Lower lobe of right lung (tissue), 2 donors: ENCODE measurements at regions not wholly inside any gene's neighbourhood (a gene's known extent, or its start where the extent isn't known, plus 50 kb on each side); places are given as distances from the start of the nearest gene placed in this dataset.

Experiments
- ATAC-seq, 2 donors: fragments of 200-7000 bp; cut with Tn5 transposase; one replicate each; pipeline ENCODE4 v1.9.1; 2020 to 2022; ENCODE audit warnings: mild to moderate bottlenecking in 2 of 2, moderate library complexity in 2 of 2
- DNase-seq: peaks from one replicate; pipeline ENCODE4 v3.0.0-alpha.2; 2020
- H3K27ac ChIP-seq: fragments of 200-600 bp; one replicate; pipeline ENCODE4 v1.8.0; 2022
- H3K27me3 ChIP-seq: fragments of 200-600 bp; one replicate; pipeline ENCODE4 v1.8.0; 2022; ENCODE audit warnings: low read depth
- H3K36me3 ChIP-seq: fragments of 200-600 bp; one replicate; pipeline ENCODE4 v1.8.0; 2022; ENCODE audit warnings: mild to moderate bottlenecking
- H3K4me1 ChIP-seq: fragments of 200-600 bp; one replicate; pipeline ENCODE4 v1.8.0; 2022
- H3K4me3 ChIP-seq: fragments of 200-600 bp; one replicate; pipeline ENCODE4 v1.8.0; 2022; ENCODE audit warnings: mild to moderate bottlenecking
- H3K9me3 ChIP-seq: fragments of 200-600 bp; one replicate; pipeline ENCODE4 v1.8.0; 2022
- intact Hi-C: fragments of 100-400 bp; cut with DNase I; formaldehyde crosslinking; loops from one replicate; pipeline ENCODE4 v1.11.0; 2022
- TF ChIP-seq, protein P1 (sequence below): fragments of 200-600 bp; IDR thresholded peaks from one replicate; pipeline ENCODE4 v1.8.0; 2022; ENCODE audit warnings: antibody characterized with exemption, mild to moderate bottlenecking
- donor health status: DM: no; HTN: yes; CAD: no; lungs with severe emphysema.

DNA sequence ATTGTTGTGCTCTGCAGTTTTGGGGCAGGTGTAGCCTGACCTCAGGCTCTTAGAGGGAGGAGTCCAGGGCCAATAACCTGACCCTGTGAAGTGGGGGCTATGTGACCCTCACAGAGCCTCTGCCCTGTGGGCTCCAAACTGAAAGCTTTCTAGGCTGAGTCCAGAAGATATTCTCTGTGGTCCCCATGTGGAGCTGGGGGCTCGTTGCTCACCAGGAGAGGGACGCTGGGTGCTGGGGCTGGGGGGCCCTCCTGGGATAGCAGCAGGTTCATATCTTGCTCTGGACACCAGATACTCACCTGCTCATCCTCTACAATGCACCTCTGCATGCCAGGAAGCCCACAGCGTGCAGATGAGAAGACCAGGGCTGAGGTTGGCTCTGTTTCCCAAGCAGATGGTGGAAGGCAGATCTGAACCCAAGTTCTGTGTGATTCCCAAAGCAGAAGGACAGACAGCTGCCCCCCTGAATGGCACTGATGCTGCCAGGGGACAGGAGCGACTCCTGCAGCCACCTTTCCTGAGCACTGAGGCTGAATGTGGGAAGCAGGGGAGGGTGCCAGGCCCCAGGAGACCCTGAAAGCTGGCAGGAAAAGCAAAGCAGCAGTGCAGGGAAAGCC is 1022.0 kb downstream of the TBC1D22A start:
- DNase-seq (no peak), ATAC-seq (no peak)
- H3K4me3 ChIP-seq = no peak overlapping the region
- peaks cover 5% of the 10 kb centered on the region for H3K27me3 ChIP-seq
- TF ChIP-seq, protein P1, sequence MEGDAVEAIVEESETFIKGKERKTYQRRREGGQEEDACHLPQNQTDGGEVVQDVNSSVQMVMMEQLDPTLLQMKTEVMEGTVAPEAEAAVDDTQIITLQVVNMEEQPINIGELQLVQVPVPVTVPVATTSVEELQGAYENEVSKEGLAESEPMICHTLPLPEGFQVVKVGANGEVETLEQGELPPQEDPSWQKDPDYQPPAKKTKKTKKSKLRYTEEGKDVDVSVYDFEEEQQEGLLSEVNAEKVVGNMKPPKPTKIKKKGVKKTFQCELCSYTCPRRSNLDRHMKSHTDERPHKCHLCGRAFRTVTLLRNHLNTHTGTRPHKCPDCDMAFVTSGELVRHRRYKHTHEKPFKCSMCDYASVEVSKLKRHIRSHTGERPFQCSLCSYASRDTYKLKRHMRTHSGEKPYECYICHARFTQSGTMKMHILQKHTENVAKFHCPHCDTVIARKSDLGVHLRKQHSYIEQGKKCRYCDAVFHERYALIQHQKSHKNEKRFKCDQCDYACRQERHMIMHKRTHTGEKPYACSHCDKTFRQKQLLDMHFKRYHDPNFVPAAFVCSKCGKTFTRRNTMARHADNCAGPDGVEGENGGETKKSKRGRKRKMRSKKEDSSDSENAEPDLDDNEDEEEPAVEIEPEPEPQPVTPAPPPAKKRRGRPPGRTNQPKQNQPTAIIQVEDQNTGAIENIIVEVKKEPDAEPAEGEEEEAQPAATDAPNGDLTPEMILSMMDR = no peak
- H3K36me3 ChIP-seq = no peaks in the 10 kb centered on the region
- intact Hi-C loops = no loop called here
- H3K9me3 ChIP-seq = no peaks in the 10 kb centered on the region
- H3K27ac ChIP-seq = no peak overlapping the region
- no peaks in the 10 kb centered on the region for H3K4me1 ChIP-seq

DNA sequence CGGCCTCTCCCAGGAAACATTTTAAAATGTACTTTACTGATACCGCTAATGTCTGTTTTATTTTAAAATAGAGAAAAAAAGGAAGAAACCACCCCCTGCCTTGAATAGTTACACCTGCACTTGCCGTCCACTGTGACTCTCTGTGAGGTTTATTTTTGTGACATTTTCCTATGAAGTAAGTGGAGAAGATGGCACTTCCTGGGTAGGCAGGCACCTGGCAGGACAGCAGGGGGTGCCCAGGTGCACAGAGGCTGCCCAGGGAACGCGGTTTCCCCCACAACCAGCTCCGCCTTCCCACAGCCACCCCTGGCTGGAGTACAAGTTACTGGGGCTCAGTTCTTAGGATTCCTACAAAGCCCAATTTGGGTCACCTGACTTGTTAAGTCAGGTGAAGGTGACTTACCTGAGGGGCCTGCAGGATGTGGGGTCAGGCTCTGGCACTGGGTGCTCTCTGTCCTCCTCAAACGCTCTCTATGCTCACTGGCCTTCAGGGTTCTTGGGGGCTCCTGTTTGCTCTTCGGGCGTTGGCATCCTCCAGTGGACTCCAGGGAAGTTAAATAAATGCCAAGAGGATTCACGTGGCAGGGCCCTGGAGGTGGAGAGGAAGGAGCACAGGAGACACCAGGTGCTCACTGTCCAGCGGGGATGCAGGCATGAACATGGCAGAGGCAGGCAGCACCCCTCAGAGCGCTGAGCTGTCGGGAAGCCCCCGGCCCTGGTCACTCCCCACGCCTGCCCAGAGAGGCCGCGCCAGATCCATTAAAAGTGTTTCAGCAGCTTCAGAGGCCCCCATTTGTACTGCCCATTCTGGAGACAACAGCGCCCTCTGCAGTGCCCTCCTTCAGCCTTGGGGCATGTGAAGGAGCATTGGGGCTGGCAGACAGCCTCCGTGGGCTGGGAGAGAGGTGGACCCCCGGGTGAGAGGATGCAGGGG is 1021.2 kb downstream of the TBC1D22A start:
- H3K9me3 ChIP-seq = no peaks in the 10 kb centered on the region
- ATAC-seq (no peak), DNase-seq (no peak)
- peaks cover 5% of the 10 kb centered on the region for H3K27me3 ChIP-seq
- H3K27ac ChIP-seq = no peak overlapping the region
- TF ChIP-seq, protein P1 = no peak
- no peaks in the 10 kb centered on the region for H3K4me1 ChIP-seq
- no peaks in the 10 kb centered on the region for H3K36me3 ChIP-seq
- intact Hi-C loops = no loop called here
- H3K4me3 ChIP-seq = no peak overlapping the region

DNA sequence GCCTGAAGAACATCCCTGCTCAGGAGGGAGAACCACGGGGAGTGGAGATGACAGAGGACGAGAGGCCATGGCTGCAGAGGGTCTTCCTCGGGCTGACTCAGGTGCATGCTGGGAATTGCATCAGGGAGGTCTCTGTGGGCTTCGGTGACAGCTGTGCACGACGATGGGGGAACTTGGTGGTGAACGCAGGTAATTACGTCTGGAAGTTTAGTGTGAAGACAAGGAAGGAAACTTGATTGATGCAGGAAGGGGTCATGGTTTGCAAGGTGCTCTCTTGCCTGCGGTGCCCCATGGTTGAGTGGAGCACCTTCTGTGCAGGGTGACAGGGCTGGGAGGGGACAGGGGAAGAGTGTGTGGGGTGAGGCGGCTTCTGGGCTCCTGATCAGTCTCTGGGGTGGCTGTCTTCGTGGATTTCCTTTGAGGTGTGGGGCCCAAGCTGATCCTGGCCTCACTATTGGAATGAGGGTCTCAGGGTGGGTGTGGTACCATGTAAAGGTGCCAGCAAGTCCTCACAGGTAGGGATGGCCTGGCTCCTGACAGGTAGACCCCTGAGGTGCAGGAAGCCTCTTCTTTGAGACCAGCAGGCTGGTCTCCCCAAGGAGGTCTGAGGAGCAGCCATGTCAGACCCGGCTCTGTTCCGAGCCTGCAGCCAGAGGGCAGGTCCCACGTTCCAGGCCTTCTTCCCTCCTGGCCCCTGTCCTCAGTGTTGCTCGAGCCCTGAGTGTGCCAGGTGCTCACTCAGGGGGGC is 1020.1 kb downstream of the TBC1D22A start:
- DNase-seq (no peak), ATAC-seq (no peak)
- TF ChIP-seq, protein P1 = no peak
- Histone ChIP-seq H3K27me3 (no peaks in the 10 kb centered on the region), H3K36me3 (no peaks in the 10 kb centered on the region), H3K27ac (no peak overlapping the region), H3K4me1 (no peaks in the 10 kb centered on the region), H3K4me3 (no peak overlapping the region), H3K9me3 (no peaks in the 10 kb centered on the region)
- intact Hi-C loops = no loop called here

DNA sequence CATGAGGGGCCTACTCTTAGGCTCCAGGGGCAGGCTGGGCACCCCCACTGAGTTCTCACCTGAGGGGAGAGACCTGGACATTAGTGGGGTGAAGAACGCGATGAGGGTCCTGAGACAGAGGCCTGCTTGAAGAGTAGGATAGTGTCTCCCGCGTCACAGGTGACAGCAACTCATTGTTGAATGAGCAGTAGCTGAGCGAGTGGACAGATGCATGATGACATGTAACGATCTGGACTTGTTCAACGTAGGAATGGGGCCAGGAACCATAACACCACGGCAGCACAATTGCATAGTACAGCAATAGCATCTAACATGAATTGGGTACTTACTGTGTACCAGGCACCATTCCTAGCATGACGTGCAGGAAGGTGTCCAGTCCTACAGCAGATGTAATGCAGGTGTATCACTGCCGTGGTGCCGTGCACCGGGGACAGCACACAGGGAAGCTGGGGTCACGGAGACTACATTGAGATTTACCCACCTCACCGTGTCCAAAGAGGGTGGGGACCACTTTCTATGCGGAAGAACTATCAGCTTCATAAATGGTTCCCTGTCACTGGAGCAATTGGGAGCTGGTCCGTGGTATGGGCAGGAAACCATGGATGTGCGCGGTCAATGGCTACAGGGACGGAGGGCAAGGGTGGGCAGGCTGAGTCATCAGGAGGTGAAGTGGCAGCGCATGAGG is 1019.1 kb downstream of the TBC1D22A start:
- no peak for ATAC-seq
- H3K27me3 ChIP-seq = no peaks in the 10 kb centered on the region

More for the DNA sequence above, 1019.1 kb downstream of the TBC1D22A start:
- no peaks in the 10 kb centered on the region for H3K9me3 ChIP-seq
- TF ChIP-seq, protein P1 = no peak
- no peak overlapping the region for H3K4me3 ChIP-seq
- H3K4me1 ChIP-seq = no peaks in the 10 kb centered on the region
- intact Hi-C loops = no loop called here
- no peak for DNase-seq
- no peaks in the 10 kb centered on the region for H3K36me3 ChIP-seq
- no peak overlapping the region for H3K27ac ChIP-seq
